Choroid plexus epithelial cell (primary cell): ENCODE measurements at regions not wholly inside any gene's neighbourhood (a gene's known extent, or its start where the extent isn't known, plus 50 kb on each side); places are given as distances from the start of the nearest gene placed in this dataset.
"Not testable (repeated sequence)": the region's sequence is repeated elsewhere in the genome, so short reads cannot be mapped to it uniquely, and the experiment has no call there.

Experiments used
- DNase-seq: peaks from one replicate; pipeline ENCODE4 v3.0.0-alpha.2; 2010; ENCODE audit warnings: low read depth
- H3K4me3 ChIP-seq: 2 replicates; pipeline ENCODE4 v1.5.1; 2011; ENCODE audit warnings: low read depth, mild to moderate bottlenecking, control low read depth, low read length, moderate library complexity
- TF ChIP-seq, protein P1 (sequence below): conservative IDR thresholded peaks from 2 replicates; pipeline ENCODE4 v1.5.1; 2011; ENCODE audit warnings: low read depth, mild to moderate bottlenecking, control low read depth, inconsistent platforms, low read length, moderate library complexity

DNA sequence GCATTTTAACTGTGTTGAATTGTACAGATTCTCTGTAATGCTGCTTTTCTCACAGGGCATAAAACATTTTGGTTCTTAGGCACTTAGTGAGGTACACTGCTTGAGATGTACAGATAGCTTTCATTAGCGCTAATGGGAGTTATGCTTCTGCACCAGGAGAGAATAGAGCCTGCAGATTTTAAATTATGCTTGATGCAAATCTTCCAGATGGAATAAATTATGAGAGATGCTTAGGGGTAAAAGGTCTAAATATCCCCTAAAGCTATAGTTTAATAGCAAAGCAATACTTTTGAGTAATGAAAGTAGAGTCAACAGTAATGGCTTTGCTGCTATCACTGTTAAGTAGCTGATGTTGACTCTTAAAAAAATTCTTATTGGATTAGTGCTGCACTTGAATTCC is 248.9 kb downstream of the S1PR1 start:
- H3K4me3 ChIP-seq, result no peak overlapping the region
- DNase-seq, result no peak
- TF ChIP-seq, protein P1, sequence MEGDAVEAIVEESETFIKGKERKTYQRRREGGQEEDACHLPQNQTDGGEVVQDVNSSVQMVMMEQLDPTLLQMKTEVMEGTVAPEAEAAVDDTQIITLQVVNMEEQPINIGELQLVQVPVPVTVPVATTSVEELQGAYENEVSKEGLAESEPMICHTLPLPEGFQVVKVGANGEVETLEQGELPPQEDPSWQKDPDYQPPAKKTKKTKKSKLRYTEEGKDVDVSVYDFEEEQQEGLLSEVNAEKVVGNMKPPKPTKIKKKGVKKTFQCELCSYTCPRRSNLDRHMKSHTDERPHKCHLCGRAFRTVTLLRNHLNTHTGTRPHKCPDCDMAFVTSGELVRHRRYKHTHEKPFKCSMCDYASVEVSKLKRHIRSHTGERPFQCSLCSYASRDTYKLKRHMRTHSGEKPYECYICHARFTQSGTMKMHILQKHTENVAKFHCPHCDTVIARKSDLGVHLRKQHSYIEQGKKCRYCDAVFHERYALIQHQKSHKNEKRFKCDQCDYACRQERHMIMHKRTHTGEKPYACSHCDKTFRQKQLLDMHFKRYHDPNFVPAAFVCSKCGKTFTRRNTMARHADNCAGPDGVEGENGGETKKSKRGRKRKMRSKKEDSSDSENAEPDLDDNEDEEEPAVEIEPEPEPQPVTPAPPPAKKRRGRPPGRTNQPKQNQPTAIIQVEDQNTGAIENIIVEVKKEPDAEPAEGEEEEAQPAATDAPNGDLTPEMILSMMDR, result no peak

DNA sequence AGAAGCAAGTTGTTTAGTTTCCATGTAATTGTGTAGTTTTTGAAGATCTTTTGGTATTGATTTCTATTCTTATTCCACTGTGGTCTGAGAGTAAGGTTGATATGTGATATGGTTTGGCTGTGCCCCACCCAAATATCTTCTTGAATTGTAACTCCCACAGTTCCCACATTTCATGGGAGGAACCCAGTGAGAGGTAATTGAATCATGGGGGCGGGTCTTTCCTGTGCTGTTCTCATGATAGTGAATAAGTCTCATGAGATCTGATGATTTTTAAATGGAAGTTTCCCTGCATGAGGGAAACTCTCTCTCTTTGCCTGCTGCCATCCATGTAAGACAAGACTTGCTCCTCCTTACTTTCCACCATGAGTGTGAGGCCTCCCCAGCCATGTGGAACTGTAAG is 255.3 kb downstream of the S1PR1 start:
- not testable (repeated sequence) for H3K4me3 ChIP-seq

DNA sequence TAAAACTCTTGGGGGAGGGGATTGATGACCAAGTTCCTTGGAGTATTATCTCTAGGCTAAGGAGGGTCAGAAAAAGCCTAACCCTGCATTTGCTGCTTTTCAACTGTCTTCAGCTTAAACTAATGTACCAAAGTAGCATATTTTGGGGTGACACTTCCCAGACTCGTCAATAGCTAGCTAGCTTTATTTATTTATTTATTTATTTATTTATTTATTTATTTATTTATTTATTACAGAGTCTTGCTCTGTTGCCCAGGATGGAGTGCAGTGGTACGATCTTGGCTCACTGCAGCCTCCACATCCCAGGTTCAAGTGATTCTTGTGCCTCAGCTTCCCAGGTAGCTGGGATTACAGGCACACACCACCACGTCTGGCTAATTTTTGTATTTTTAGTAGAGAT is 257.1 kb downstream of the S1PR1 start:
- not testable (repeated sequence) for DNase-seq

More for the DNA sequence above, 255.3 kb downstream of the S1PR1 start:
- not testable (repeated sequence) for DNase-seq

DNA sequence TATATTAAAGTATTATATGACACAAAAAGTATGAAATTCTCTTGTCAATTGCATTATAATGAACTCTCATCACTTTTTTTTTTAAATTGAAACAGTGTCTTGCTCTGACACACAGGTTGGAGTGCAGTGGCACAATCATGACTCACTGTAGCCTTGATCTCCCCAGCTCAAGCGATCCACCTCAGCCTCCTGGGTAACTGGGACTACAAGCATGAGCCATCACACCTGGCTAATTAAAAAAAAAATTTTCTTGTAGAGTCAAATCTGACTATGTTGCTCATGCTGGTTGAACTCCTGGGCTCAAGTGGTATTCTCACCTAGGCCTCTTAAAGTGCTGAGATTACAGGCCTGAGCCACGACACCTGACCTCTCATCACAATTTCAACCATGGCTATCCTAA is 259.3 kb downstream of the S1PR1 start:
- no peak for DNase-seq

More for the DNA sequence above, 257.1 kb downstream of the S1PR1 start:
- not testable (repeated sequence) for H3K4me3 ChIP-seq

DNA sequence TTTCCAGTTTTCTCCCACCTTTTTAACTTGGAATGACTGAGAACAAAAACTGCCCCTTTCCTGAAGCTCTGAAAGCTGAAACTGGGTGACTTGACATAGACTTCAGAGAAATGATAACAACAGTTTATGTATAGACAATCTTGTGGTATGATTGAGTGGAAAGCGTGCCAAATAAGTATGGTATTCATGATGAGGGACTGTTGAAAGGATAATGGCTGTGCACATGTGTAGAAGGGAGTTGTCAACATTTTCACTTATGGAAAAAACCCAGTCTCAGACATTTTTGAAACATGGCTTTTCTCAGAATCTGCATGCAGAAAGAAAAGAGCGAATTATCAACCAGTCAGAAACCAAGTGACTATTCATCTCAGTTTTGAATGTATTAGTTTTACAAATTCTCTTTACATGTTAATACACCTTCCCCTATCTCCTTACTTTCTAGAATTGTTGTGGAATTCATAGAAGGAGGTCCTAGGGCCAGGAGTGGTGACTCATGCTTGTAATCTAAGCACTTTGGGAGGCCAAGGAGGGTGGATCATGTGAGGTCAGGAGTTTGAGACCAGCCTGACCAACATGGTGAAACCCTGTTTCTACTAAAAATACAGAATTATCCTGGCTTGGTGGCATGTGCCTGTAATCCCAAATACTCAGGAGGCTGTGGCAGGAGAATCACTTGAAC is 261.2 kb downstream of the S1PR1 start:
- no peak for DNase-seq
- H3K4me3 ChIP-seq, result no peak overlapping the region
- TF ChIP-seq, protein P1, result no peak

More for the DNA sequence above, 259.3 kb downstream of the S1PR1 start:
- H3K4me3 ChIP-seq, result no peak overlapping the region
- TF ChIP-seq, protein P1, result no peak

DNA sequence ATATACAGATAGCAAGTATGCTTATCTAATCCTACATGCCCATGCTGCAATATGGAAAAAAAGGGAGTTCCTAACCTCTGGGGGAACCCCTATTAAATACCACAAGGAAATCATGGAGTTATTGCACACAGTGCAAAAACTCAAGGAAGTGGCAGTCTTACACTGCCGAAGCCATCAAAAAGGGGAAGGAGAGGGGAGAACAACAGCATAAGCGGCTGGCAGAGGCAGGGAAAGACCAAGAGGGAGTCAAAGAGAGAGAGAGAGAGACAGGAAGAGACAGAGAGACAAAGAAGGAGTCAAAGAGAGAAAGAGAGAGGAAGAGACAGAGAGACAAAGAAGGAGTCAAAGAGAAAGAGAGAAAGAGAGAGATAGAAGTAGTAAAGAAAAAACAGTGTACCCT is 267.3 kb downstream of the S1PR1 start:
- H3K4me3 ChIP-seq, DNase-seq: not testable (repeated sequence)

DNA sequence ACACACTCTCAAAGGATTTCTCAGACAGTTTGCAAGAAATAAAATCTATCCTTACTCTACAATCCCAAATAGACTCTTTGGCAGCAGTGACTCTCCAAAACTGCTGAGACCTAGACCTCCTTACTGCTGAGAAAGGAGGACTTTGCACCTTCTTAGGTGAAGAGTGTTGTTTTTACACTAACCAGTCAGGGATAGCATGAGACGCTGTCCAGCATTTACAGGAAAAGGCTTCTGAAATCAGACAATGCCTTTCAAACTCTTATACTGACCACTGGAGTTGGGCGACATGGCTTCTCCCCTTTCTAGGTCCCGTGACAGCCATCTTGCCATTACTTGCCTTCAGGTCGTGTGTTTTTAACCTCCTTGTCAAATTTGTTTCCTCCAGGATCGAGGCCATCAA is 268.4 kb downstream of the S1PR1 start:
- H3K4me3 ChIP-seq, DNase-seq: not testable (repeated sequence)

DNA sequence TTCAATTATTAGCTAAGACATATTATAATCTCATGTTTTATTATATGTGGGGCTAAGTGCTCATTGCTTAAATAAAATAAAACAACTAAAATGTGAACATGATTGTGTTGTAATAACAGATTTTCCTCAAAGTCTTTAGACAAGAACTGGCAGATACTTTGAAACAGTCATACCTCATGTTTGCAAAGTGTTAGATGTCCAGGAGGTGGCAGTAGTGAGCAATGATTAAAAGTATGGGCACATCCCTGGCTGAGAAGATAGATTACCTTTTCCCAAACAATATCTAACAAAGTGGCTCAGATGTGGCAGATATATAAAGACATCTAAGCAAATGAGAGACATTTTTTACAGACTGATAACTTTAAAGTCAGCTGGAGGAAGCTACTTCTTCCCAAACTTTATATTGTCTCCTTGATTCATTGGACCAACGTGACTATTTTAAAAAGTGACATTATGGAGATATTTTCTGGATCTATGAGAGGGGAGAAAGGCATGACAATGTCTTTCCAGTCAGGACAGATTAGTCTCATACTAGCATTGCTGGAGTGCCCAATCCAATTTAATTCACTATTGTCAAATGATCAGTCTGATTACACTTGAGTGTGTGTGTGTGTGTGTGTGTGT is 269.8 kb downstream of the S1PR1 start:
- TF ChIP-seq, protein P1, result peak; percentile 75
- DNase-seq, result peak; percentile 65

DNA sequence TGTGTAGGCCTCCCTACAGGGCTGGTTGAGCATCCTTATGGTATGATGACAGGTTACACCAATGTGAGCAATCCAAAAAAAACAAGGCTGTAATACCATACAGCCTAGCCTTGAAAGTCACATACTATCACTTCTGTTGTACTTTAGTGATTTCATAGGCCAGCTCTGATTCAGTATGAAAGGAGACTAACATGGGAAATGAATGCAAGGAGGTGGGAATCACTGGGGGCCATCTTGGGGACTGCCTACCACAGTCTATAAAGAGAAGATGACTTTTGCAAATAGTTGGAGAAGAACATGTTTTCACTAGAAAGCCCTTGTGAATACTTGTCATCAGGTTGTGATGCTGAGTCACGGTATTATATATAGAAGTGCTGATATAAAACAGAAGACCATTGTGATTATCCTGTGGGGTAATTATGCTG is 270.7 kb downstream of the S1PR1 start:
- TF ChIP-seq, protein P1, result no peak
- DNase-seq, result no peak
- no peak overlapping the region for H3K4me3 ChIP-seq

More for the DNA sequence above, 269.8 kb downstream of the S1PR1 start:
- no peak overlapping the region for H3K4me3 ChIP-seq
